ENCODE measurements at regions not wholly inside any gene's neighbourhood (a gene's known extent, or its start where the extent isn't known, plus 50 kb on each side); places are given as distances from the start of the nearest gene placed in this dataset.

GRCh38 chr2:183250472-183250871, 126.2 kb downstream of the NUP35 start:
- Histone ChIP-seq H3K4me3 (no peak overlapping the region), H3K27ac (no peak overlapping the region), H3K4me1 (replicated peaks in 1 of 2) (peaks cover 0 to 7% of the 10 kb centered on the region in 2 donors)
- in situ Hi-C loops (cut with MboI; ENCODE audit: low pct_unique_long_range_greater_than_20kb in 2 of 9, low sequenced_read_pairs in 9 of 9, unreplicated experiment in 9 of 9), result no loop called here
- ATAC-seq (replicated peaks in 6 of 8), result peak in 1 of 8 experiments; percentile 23
- WGBS, 10 experiments, result 28 to 76% (median 57%) methylated on average over 2 to 3 of the region's 3 CpGs; no CpG with 5 or more reads in 1 of the 10 experiments

GRCh38 chr2:183253441-183254130, 129.3 kb downstream of the NUP35 start:
- 54 to 100% (median 79%) methylated on average over 1 to 11 of the region's 14 CpGs for WGBS, 10 experiments
- peaks cover 0 to 7% of the 10 kb centered on the region in 2 donors for H3K4me1 ChIP-seq (replicated peaks in 1 of 2)
- no peak for ATAC-seq (replicated peaks in 6 of 8)
- H3K4me3 ChIP-seq, result no peak overlapping the region
- in situ Hi-C loops (cut with MboI; ENCODE audit: low pct_unique_long_range_greater_than_20kb in 2 of 9, low sequenced_read_pairs in 9 of 9, unreplicated experiment in 9 of 9), result no loop called here
- no peak overlapping the region for H3K27ac ChIP-seq

- no peak for ATAC-seq (replicated peaks in 6 of 8)
- WGBS, 10 experiments, result 71 to 100% (median 85%) methylated on average over 1 to 2 of the region's 2 CpGs; no CpG with 5 or more reads in 4 of the 10 experiments
- H3K4me1 ChIP-seq (replicated peaks in 1 of 2), result peaks cover 0 to under 1% of the 10 kb centered on the region in 2 donors
- H3K27ac ChIP-seq, result no peak overlapping the region
- in situ Hi-C loops (cut with MboI; ENCODE audit: low pct_unique_long_range_greater_than_20kb in 2 of 9, low sequenced_read_pairs in 9 of 9, unreplicated experiment in 9 of 9), result no loop called here
- H3K4me3 ChIP-seq, result no peak overlapping the region
Observed at GRCh38 chr2:183255411-183255810, 131.2 kb downstream of the NUP35 start.

DNA sequence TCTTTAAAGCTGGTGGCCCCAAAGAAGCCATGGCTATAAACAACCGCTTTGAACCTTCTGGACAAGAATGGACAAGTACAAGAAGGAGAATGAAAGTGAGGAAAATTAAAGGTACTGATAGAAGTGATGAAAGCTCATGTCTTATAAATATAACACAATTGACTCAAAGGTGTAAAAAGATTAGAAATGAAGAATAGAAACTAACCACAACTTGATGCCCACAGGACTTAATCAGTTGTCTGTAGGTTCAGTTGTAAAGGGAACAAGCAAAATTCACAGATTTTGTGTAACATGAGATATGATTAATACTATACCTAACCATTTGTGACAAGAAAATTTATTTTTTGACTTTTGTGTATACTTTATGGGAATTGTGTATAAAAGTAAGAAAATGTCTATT, 135.7 kb downstream of the NUP35 start:
- ATAC-seq (replicated peaks in 6 of 8), result no peak
- 0 to 100% (median 88%) methylated on average over 1 of the region's 1 CpG; no CpG with 5 or more reads in 1 of the 10 experiments for WGBS, 10 experiments
- Histone ChIP-seq H3K4me1 (replicated peaks in 1 of 2) (no peaks in the 10 kb centered on the region), H3K4me3 (no peak overlapping the region), H3K27ac (no peak overlapping the region)
- in situ Hi-C loops (cut with MboI; ENCODE audit: low pct_unique_long_range_greater_than_20kb in 2 of 9, low sequenced_read_pairs in 9 of 9, unreplicated experiment in 9 of 9), result no loop called here

DNA sequence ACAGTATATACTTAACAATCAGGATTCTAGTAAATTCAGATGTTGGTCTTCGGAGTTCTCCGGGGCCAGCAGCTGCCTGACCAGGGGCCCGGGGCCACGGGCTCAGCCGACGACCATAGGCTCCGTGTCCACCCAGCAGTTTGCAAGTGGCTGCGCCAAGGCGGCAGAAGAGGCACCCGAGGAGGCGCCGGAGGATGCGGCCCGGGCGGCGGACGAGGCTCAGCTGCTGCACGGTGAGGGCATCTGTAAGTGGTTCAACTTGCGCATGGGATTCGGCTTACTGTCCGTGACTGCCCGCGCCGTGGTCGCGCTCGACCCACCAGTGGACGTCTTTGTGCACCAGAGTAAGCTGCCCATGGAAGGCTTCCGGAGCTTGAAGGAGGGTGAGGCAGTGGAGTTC, 136.3 kb downstream of the NUP35 start:
- Histone ChIP-seq H3K27ac (no peak overlapping the region), H3K4me3 (no peak overlapping the region), H3K4me1 (replicated peaks in 1 of 2) (no peaks in the 10 kb centered on the region)
- ATAC-seq (replicated peaks in 6 of 8), result no peak
- 20 to 100% (median 93%) methylated on average over 1 to 22 of the region's 29 CpGs; no CpG with 5 or more reads in 3 of the 10 experiments for WGBS, 10 experiments
- in situ Hi-C loops (cut with MboI; ENCODE audit: low pct_unique_long_range_greater_than_20kb in 2 of 9, low sequenced_read_pairs in 9 of 9, unreplicated experiment in 9 of 9), result no loop called here

DNA sequence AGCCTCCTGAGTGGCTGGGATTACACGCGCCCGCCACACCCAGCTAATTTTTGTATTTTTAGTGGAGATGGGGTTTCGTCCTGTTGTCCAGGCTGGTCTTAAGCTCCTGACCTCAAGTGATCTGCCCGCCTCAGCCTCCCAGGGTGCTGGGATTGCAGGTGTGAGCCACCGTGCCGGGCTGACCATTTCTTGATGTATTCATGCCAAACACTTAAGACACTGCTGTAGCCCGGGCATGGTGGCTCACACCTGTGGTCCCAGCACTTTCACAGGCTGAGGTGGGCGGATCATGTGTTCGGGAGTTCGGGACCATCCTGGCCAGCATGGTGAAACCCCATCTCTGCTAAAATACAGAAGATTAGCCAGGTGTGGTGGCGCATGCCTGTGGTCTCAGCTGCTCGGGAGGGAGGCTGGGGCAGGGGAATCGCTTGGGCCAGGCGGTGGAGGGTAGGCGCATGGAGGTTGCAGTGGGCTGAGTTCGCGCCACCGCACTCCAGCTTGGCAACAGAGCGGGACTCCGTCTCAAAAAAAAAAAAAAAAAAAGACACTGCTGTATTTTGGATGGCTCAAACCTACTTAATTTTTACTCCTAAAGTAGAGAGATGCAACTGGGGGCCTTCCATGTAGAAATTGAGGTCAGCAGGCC, 140.8 kb downstream of the NUP35 start:
- in situ Hi-C loops (cut with MboI; ENCODE audit: low pct_unique_long_range_greater_than_20kb in 2 of 9, low sequenced_read_pairs in 9 of 9, unreplicated experiment in 9 of 9), result no loop called here
- ATAC-seq (replicated peaks in 6 of 8), result no peak
- H3K4me1 ChIP-seq (replicated peaks in 1 of 2), result no peaks in the 10 kb centered on the region
- WGBS, 10 experiments, result 38 to 100% (median 90%) methylated on average over 2 to 9 of the region's 21 CpGs; no CpG with 5 or more reads in 3 of the 10 experiments
- H3K27ac ChIP-seq, result no peak overlapping the region
- H3K4me3 ChIP-seq, result no peak overlapping the region

DNA sequence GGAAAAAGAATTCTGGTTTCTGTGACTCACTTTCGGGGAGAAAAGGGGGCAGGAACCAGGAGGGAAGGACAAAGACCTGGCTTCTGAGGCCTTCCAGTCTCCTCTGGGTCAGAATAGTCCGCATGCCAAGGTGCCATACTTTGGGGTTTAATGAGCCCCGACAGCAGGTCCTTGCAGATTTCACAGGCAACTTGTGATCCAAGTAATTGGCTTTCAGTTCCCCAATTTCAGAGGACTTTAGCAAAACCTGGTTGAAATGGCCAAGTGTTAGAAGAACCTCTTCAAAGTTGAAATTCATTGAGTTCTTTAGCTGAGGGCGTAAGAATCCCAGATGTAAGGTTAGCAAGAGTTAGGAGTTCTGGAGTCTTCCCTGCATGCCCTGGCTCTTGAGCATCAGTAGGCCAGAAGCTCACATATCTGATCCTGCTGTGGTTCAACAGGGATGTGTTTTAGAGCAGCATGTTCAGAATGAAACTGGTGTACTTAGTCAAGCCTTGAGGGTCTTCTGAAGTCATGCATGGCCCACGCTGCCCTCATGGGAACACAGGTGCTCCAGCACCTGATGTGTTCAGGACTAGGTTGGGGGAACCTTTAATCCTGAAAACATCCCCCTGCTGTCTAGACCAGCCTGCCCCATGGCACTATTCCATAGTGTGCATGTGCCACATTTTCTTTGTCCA, 143.0 kb downstream of the NUP35 start:
- ATAC-seq (replicated peaks in 6 of 8), result no peak
- Histone ChIP-seq H3K4me1 (replicated peaks in 1 of 2) (no peaks in the 10 kb centered on the region), H3K4me3 (no peak overlapping the region), H3K27ac (no peak overlapping the region)
- in situ Hi-C loops (cut with MboI; ENCODE audit: low pct_unique_long_range_greater_than_20kb in 2 of 9, low sequenced_read_pairs in 9 of 9, unreplicated experiment in 9 of 9), result no loop called here
- WGBS, 10 experiments, result 40 to 91% (median 78%) methylated on average over 1 to 4 of the region's 5 CpGs; no CpG with 5 or more reads in 4 of the 10 experiments

GRCh38 chr2:183269956-183270355, 145.7 kb downstream of the NUP35 start:
- Histone ChIP-seq H3K27ac (no peak overlapping the region), H3K4me1 (replicated peaks in 1 of 2) (no peaks in the 10 kb centered on the region), H3K4me3 (no peak overlapping the region)
- in situ Hi-C loops (cut with MboI; ENCODE audit: low pct_unique_long_range_greater_than_20kb in 2 of 9, low sequenced_read_pairs in 9 of 9, unreplicated experiment in 9 of 9), result no loop called here
- WGBS, 10 experiments, result 15 to 100% (median 80%) methylated on average over 3 to 4 of the region's 4 CpGs
- ATAC-seq (replicated peaks in 6 of 8), result peak in 1 of 8 experiments; percentile 35

- Histone ChIP-seq H3K4me3 (no peak overlapping the region), H3K4me1 (replicated peaks in 1 of 2) (no peaks in the 10 kb centered on the region), H3K27ac (no peak overlapping the region)
- WGBS, 10 experiments, result 0 to 100% (median 80%) methylated on average over 1 to 2 of the region's 2 CpGs; no CpG with 5 or more reads in 3 of the 10 experiments
- peak in 2 of 8 experiments; percentile 43 to 82 for ATAC-seq (replicated peaks in 6 of 8)
- in situ Hi-C loops (cut with MboI; ENCODE audit: low pct_unique_long_range_greater_than_20kb in 2 of 9, low sequenced_read_pairs in 9 of 9, unreplicated experiment in 9 of 9), result no loop called here
Observed at GRCh38 chr2:183283209-183283608, 159.0 kb downstream of the NUP35 start.

GRCh38 chr2:183284606-183285005, 160.4 kb downstream of the NUP35 start:
- peak in 2 of 8 experiments; percentile 22 to 43 for ATAC-seq (replicated peaks in 6 of 8)

DNA sequence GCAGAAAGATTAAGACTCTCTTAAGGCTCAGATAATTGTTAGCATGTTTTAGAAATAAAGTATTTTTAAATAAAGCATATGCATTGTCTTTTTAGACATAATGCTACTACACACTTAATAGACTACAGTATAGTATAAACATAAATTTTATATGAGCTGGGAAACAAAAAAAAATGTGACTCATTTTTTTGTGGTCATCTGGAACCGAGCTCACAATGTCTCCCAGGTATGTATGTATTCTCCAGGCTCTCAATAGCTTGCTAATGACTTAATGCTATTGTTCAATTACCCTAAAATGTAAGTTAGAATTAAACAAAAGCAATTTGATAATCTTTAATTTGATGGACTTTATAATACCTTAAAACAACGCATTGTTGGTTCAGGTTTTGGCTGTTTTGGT, 167.2 kb downstream of the NUP35 start:
- ATAC-seq (replicated peaks in 6 of 8), result no peak
- in situ Hi-C loops (cut with MboI; ENCODE audit: low pct_unique_long_range_greater_than_20kb in 2 of 9, low sequenced_read_pairs in 9 of 9, unreplicated experiment in 9 of 9), result no loop called here
- no peak overlapping the region for H3K27ac ChIP-seq
- H3K4me1 ChIP-seq (replicated peaks in 1 of 2), result no peaks in the 10 kb centered on the region
- no peak overlapping the region for H3K4me3 ChIP-seq
- 23 to 100% (median 70%) methylated on average over 1 to 2 of the region's 2 CpGs for WGBS, 10 experiments

More at GRCh38 chr2:183284606-183285005, 160.4 kb downstream of the NUP35 start:
- Histone ChIP-seq H3K4me3 (no peak overlapping the region), H3K4me1 (replicated peaks in 1 of 2) (no peaks in the 10 kb centered on the region), H3K27ac (no peak overlapping the region)
- in situ Hi-C loops (cut with MboI; ENCODE audit: low pct_unique_long_range_greater_than_20kb in 2 of 9, low sequenced_read_pairs in 9 of 9, unreplicated experiment in 9 of 9), result no loop called here

- Histone ChIP-seq H3K4me1 (replicated peaks in 1 of 2) (no peaks in the 10 kb centered on the region), H3K27ac (no peak overlapping the region), H3K4me3 (no peak overlapping the region)
- ATAC-seq (replicated peaks in 6 of 8), result no peak
- in situ Hi-C loops (cut with MboI; ENCODE audit: low pct_unique_long_range_greater_than_20kb in 2 of 9, low sequenced_read_pairs in 9 of 9, unreplicated experiment in 9 of 9), result no loop called here
Observed at GRCh38 chr2:183292028-183292427, 167.8 kb downstream of the NUP35 start.

DNA sequence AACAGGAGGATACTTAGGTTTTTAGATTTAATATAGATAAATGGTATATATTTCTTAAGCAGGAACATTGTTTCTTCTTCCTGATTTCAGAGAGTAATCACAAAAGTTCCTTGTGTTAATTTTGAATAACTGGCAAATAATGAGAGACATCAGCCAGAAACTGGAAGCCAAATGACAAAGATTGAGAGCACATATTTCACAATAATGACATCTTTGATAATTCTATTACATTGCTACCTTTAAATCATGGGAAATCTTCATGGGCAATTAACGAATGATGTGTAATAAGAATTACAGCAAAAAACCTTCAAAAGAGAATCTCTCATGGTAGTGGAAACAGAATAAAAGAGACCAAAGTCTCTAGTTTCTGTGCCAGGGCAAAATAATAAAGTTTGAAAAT, 215.1 kb downstream of the NUP35 start:
- H3K4me1 ChIP-seq (replicated peaks in 1 of 2), result no peaks in the 10 kb centered on the region
- no peak overlapping the region for H3K27ac ChIP-seq
- H3K4me3 ChIP-seq, result no peak overlapping the region
- no peak for ATAC-seq (replicated peaks in 6 of 8)
- 0 to 100% (median 74%) methylated on average over 1 of the region's 1 CpG for WGBS, 10 experiments
- in situ Hi-C loops (cut with MboI; ENCODE audit: low pct_unique_long_range_greater_than_20kb in 2 of 9, low sequenced_read_pairs in 9 of 9, unreplicated experiment in 9 of 9), result no loop called here
